Esophagus muscularis mucosa (tissue), 2 donors: ENCODE measurements at regions not wholly inside any gene's neighbourhood (a gene's known extent, or its start where the extent isn't known, plus 50 kb on each side); places are given as distances from the start of the nearest gene placed in this dataset.

Experiments used
- EP300 ChIP-seq: sonication (generic); formaldehyde crosslinking; IDR thresholded peaks from one replicate; pipeline ENCODE4 v1.6.1; 2017; ENCODE audit warnings: antibody characterized with exemption
- POLR2A ChIP-seq: fragments of 450-650 bp; IDR thresholded peaks from one replicate; pipeline ENCODE4 v1.6.1; 2017; ENCODE audit warnings: antibody characterized with exemption, moderate library complexity, mild to moderate bottlenecking, low read depth

- no peak for TF ChIP-seq EP300
- TF ChIP-seq POLR2A: no peak
These were observed 118.1 kb downstream of the RERGL start for GRCh38 chr12:17971850-17972249.
